ENCODE measurements at regions not wholly inside any gene's neighbourhood (a gene's known extent, or its start where the extent isn't known, plus 50 kb on each side); places are given as distances from the start of the nearest gene placed in this dataset.

DNA sequence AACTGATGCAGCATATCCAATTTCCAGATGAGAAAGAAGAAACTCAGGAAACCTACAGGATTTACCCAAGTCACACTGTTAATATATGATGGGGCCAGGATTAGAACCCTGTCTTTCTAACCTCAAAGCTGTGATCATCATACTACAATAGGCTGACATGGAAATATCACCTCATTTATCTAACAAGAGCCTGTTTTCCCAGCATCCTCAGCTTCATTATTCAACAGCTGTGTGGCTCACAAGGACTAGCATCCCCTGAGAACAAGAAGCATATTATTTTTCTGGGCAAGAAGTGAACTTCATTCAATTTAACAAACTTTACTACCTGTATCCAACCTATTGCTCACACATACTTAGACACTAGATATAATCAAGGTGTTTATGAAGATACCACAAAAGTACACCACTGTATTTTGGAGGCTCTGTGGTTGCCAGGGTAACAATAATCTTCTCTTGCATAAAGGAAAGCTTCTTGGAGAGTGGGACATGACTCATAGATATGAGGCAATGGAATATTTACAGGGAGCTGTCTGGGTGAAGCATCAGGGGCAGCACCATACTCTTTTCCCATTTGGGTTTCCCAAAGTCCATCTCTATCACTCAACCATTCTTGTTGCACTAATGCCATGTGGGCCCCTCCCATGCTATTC is 218.2 kb downstream of the RAD51AP2 start:
- H2AFZ ChIP-seq (ENCODE audit: low read length) = no peak overlapping the region
- H4K8ac ChIP-seq (replicated peaks; ENCODE audit: insufficient read length, low read depth, low read length) = no peak overlapping the region
- no peak overlapping the region for H4K5ac ChIP-seq (ENCODE audit: insufficient read length, low read depth, low read length)
- no peak for DNase-seq
- no peak for TF ChIP-seq CTCF (conservative IDR thresholded peaks at IDR 0.05)
- H3K27me3 Mint-ChIP-seq (ENCODE audit: low read depth) = no peaks in the 10 kb centered on the region
- no peaks in the 10 kb centered on the region for H3K27me3 ChIP-seq (ENCODE audit: insufficient read depth, low read length)
- H2BK12ac ChIP-seq (ENCODE audit: insufficient read length, low read depth, low read length) = no peak overlapping the region
- H3K9me3 ChIP-seq (ENCODE audit: control insufficient read depth, low read depth, low read length) = no peaks in the 10 kb centered on the region
- H3K4ac ChIP-seq (ENCODE audit: low read depth, low read length) = no peak overlapping the region
- no peak overlapping the region for H4K91ac ChIP-seq (ENCODE audit: insufficient read length, low read depth, low read length)
- H2BK15ac ChIP-seq (ENCODE audit: low read depth, low read length) = no peak overlapping the region
- no peak overlapping the region for H2BK20ac ChIP-seq (ENCODE audit: low read depth, low read length, poor library complexity, severe bottlenecking)
- H3K23me2 ChIP-seq (ENCODE audit: insufficient read length, low read depth, low read length, poor library complexity, severe bottlenecking) = no peaks in the 10 kb centered on the region
- no peak overlapping the region for H3K27ac ChIP-seq (ENCODE audit: insufficient read length, low read depth, low read length)
- H2AK5ac ChIP-seq (ENCODE audit: insufficient read length, low read length) = no peak overlapping the region
- H3T11ph ChIP-seq (ENCODE audit: low read length) = no peak overlapping the region
- no peak overlapping the region for H2BK120ac ChIP-seq (ENCODE audit: low read depth, low read length, poor library complexity, severe bottlenecking)
- no peak overlapping the region for H3K23ac ChIP-seq (ENCODE audit: insufficient read length, low read depth, low read length)
- H3K27ac Mint-ChIP-seq = no peak overlapping the region
- H3K9ac ChIP-seq (ENCODE audit: extremely low read depth, insufficient read length, low read length) = no peak overlapping the region
- H3K56ac ChIP-seq (ENCODE audit: insufficient read length, low read depth, low read length) = no peak overlapping the region
- no peak overlapping the region for H3K4me2 ChIP-seq (ENCODE audit: insufficient read depth, insufficient read length, low read length)
- H3K4me3 Mint-ChIP-seq = no peak overlapping the region
- 0 out of 2 replicates have a peak, but pooled peaks cover 10% of the 10 kb centered on the region for H3K4me1 ChIP-seq (ENCODE audit: insufficient read depth, low read length)
- no peak overlapping the region for H3K18ac ChIP-seq (ENCODE audit: insufficient read length, low read depth, low read length)
- H3K4me1 Mint-ChIP-seq = peaks cover 27 to 29% of the 10 kb centered on the region in 2 experiments
- H3K79me2 ChIP-seq (ENCODE audit: insufficient read depth, low read length) = no peaks in the 10 kb centered on the region
- peaks cover 0 to 7% (median 2%) of the 10 kb centered on the region in 3 experiments; a peak in 2 of 7 replicates for H3K36me3 Mint-ChIP-seq (ENCODE audit: insufficient read depth in 1 of 3, low read depth in 3 of 3)
- no peaks in the 10 kb centered on the region for H3K79me1 ChIP-seq (ENCODE audit: insufficient read depth, low read depth, low read length, poor library complexity, severe bottlenecking)
- no peaks in the 10 kb centered on the region for H4K20me1 ChIP-seq (ENCODE audit: control insufficient read depth, insufficient read depth, insufficient read length)
- H3K14ac ChIP-seq (ENCODE audit: insufficient read depth, low read length) = no peak overlapping the region
- peaks cover 2 to 3% of the 10 kb centered on the region in 2 experiments; a peak in 1 of 5 replicates for H3K9me3 Mint-ChIP-seq
- H2BK5ac ChIP-seq (ENCODE audit: insufficient read length, low read length) = no peak overlapping the region

All from H9 (cell line).